Activated T-helper 17 cell treated with anti-CD3 and anti-CD28 coated beads, Interleukin-2, amount 50 U/mL, for 72 hours (primary cell): ENCODE measurements at regions not wholly inside any gene's neighbourhood (a gene's known extent, or its start where the extent isn't known, plus 50 kb on each side); places are given as distances from the start of the nearest gene placed in this dataset.

Experiments used
- ATAC-seq: fragments of 150-1000 bp; cut with Tn5 transposase; replicated peaks from 2 replicates; pipeline ENCODE4 v1.10.0; 2021; ENCODE audit warnings: mild to moderate bottlenecking, moderate library complexity
- H3K27ac Mint-ChIP-seq: one replicate; pipeline ENCODE4 v1.8.0; 2022; ENCODE audit warnings: mixed read lengths
- H3K27me3 Mint-ChIP-seq: one replicate; pipeline ENCODE4 v1.8.0; 2022; ENCODE audit warnings: mixed read lengths
- H3K36me3 Mint-ChIP-seq: one replicate; pipeline ENCODE4 v1.8.0; 2022; ENCODE audit warnings: low read depth, mild to moderate bottlenecking, mixed read lengths
- H3K4me1 Mint-ChIP-seq: one replicate; pipeline ENCODE4 v1.8.0; 2022; ENCODE audit warnings: mixed read lengths
- H3K4me3 Mint-ChIP-seq: one replicate; pipeline ENCODE4 v1.8.0; 2022; ENCODE audit warnings: mild to moderate bottlenecking, mixed read lengths
- H3K9me3 Mint-ChIP-seq: one replicate; pipeline ENCODE4 v1.8.0; 2022; ENCODE audit warnings: mixed read lengths

- Mint-ChIP-seq H3K9me3 (no peaks in the 10 kb centered on the region), H3K36me3 (no peaks in the 10 kb centered on the region), H3K4me1 (no peaks in the 10 kb centered on the region), H3K27ac (no peak overlapping the region), H3K4me3 (no peak overlapping the region), H3K27me3 (no peaks in the 10 kb centered on the region)
- ATAC-seq: no peak
Observed at GRCh38 chr9:7947577-7947976, 148.0 kb upstream of the DMAC1 start.

GRCh38 chr9:7946458-7946857, 146.9 kb upstream of the DMAC1 start:
- Mint-ChIP-seq H3K27ac (no peak overlapping the region), H3K27me3 (no peaks in the 10 kb centered on the region), H3K9me3 (no peaks in the 10 kb centered on the region), H3K4me3 (no peak overlapping the region), H3K36me3 (no peaks in the 10 kb centered on the region), H3K4me1 (no peaks in the 10 kb centered on the region)
- no peak for ATAC-seq

GRCh38 chr9:7944572-7944971, 145.0 kb upstream of the DMAC1 start:
- Mint-ChIP-seq H3K36me3 (no peaks in the 10 kb centered on the region), H3K27me3 (no peaks in the 10 kb centered on the region), H3K4me3 (no peak overlapping the region), H3K27ac (no peak overlapping the region), H3K9me3 (peaks cover 5% of the 10 kb centered on the region), H3K4me1 (no peaks in the 10 kb centered on the region)
- ATAC-seq: no peak

GRCh38 chr9:7937761-7938491, 138.3 kb upstream of the DMAC1 start:
- ATAC-seq: no peak

GRCh38 chr9:7936996-7937395, 137.4 kb upstream of the DMAC1 start:
- Mint-ChIP-seq H3K9me3 (peaks cover 5% of the 10 kb centered on the region), H3K27me3 (no peaks in the 10 kb centered on the region), H3K4me3 (no peak overlapping the region), H3K4me1 (peaks cover 6% of the 10 kb centered on the region), H3K27ac (no peak overlapping the region), H3K36me3 (no peaks in the 10 kb centered on the region)
- no peak for ATAC-seq

More at GRCh38 chr9:7937761-7938491, 138.3 kb upstream of the DMAC1 start:
- Mint-ChIP-seq H3K27ac (no peak overlapping the region), H3K4me3 (no peak overlapping the region), H3K27me3 (no peaks in the 10 kb centered on the region), H3K4me1 (peaks cover 6% of the 10 kb centered on the region), H3K9me3 (peaks cover 5% of the 10 kb centered on the region), H3K36me3 (no peaks in the 10 kb centered on the region)

GRCh38 chr9:7936163-7936562, 136.6 kb upstream of the DMAC1 start:
- H3K4me3 Mint-ChIP-seq: peak overlapping the region; percentile 76
- peak overlapping the region; percentile 88 for H3K27ac Mint-ChIP-seq
- peaks cover 5% of the 10 kb centered on the region for H3K9me3 Mint-ChIP-seq
- H3K36me3 Mint-ChIP-seq: no peaks in the 10 kb centered on the region
- H3K4me1 Mint-ChIP-seq: peaks cover 6% of the 10 kb centered on the region
- peak; percentile 16 for ATAC-seq
- H3K27me3 Mint-ChIP-seq: no peaks in the 10 kb centered on the region

GRCh38 chr9:7935681-7936080, 136.1 kb upstream of the DMAC1 start:
- H3K4me3 Mint-ChIP-seq: peak overlapping the region; percentile 76
- H3K36me3 Mint-ChIP-seq: no peaks in the 10 kb centered on the region
- ATAC-seq: peak; percentile 87
- peaks cover 5% of the 10 kb centered on the region for H3K9me3 Mint-ChIP-seq
- peak overlapping the region; percentile 88 for H3K27ac Mint-ChIP-seq
- no peaks in the 10 kb centered on the region for H3K27me3 Mint-ChIP-seq
- H3K4me1 Mint-ChIP-seq: peaks cover 6% of the 10 kb centered on the region

GRCh38 chr9:7932767-7933166, 133.2 kb upstream of the DMAC1 start:
- no peak overlapping the region for H3K4me3 Mint-ChIP-seq
- no peaks in the 10 kb centered on the region for H3K36me3 Mint-ChIP-seq
- ATAC-seq: no peak
- H3K27me3 Mint-ChIP-seq: no peaks in the 10 kb centered on the region
- no peaks in the 10 kb centered on the region for H3K9me3 Mint-ChIP-seq
- peaks cover 6% of the 10 kb centered on the region for H3K4me1 Mint-ChIP-seq
- no peak overlapping the region for H3K27ac Mint-ChIP-seq

GRCh38 chr9:7930613-7931012, 131.0 kb upstream of the DMAC1 start:
- no peak overlapping the region for H3K27ac Mint-ChIP-seq
- H3K4me1 Mint-ChIP-seq: no peaks in the 10 kb centered on the region
- H3K36me3 Mint-ChIP-seq: no peaks in the 10 kb centered on the region
- no peaks in the 10 kb centered on the region for H3K9me3 Mint-ChIP-seq
- H3K27me3 Mint-ChIP-seq: no peaks in the 10 kb centered on the region
- H3K4me3 Mint-ChIP-seq: no peak overlapping the region
- no peak for ATAC-seq

GRCh38 chr9:7921545-7922197, 122.1 kb upstream of the DMAC1 start:
- H3K36me3 Mint-ChIP-seq: no peaks in the 10 kb centered on the region
- no peak for ATAC-seq
- H3K4me3 Mint-ChIP-seq: no peak overlapping the region
- no peaks in the 10 kb centered on the region for H3K9me3 Mint-ChIP-seq
- H3K4me1 Mint-ChIP-seq: no peaks in the 10 kb centered on the region
- no peaks in the 10 kb centered on the region for H3K27me3 Mint-ChIP-seq
- no peak overlapping the region for H3K27ac Mint-ChIP-seq

GRCh38 chr9:7912037-7912535, 112.5 kb upstream of the DMAC1 start:
- Mint-ChIP-seq H3K9me3 (no peaks in the 10 kb centered on the region), H3K27ac (no peak overlapping the region), H3K4me3 (no peak overlapping the region)

GRCh38 chr9:7910426-7911020, 110.9 kb upstream of the DMAC1 start:
- ATAC-seq: no peak
- H3K9me3 Mint-ChIP-seq: no peaks in the 10 kb centered on the region

More at GRCh38 chr9:7912037-7912535, 112.5 kb upstream of the DMAC1 start:
- ATAC-seq: no peak
- Mint-ChIP-seq H3K27me3 (no peaks in the 10 kb centered on the region), H3K4me1 (peaks cover 6% of the 10 kb centered on the region), H3K36me3 (no peaks in the 10 kb centered on the region)

GRCh38 chr9:7909537-7909936, 110.0 kb upstream of the DMAC1 start:
- no peaks in the 10 kb centered on the region for H3K27me3 Mint-ChIP-seq
- ATAC-seq: no peak
- no peaks in the 10 kb centered on the region for H3K9me3 Mint-ChIP-seq

More at GRCh38 chr9:7910426-7911020, 110.9 kb upstream of the DMAC1 start:
- Mint-ChIP-seq H3K27ac (no peak overlapping the region), H3K27me3 (no peaks in the 10 kb centered on the region), H3K4me1 (peaks cover 6% of the 10 kb centered on the region), H3K4me3 (no peak overlapping the region), H3K36me3 (no peaks in the 10 kb centered on the region)

GRCh38 chr9:7907551-7908337, 108.2 kb upstream of the DMAC1 start:
- Mint-ChIP-seq H3K36me3 (no peaks in the 10 kb centered on the region), H3K4me1 (peaks cover 6% of the 10 kb centered on the region), H3K27me3 (no peaks in the 10 kb centered on the region), H3K9me3 (no peaks in the 10 kb centered on the region), H3K27ac (no peak overlapping the region), H3K4me3 (no peak overlapping the region)
- no peak for ATAC-seq

More at GRCh38 chr9:7909537-7909936, 110.0 kb upstream of the DMAC1 start:
- Mint-ChIP-seq H3K36me3 (no peaks in the 10 kb centered on the region), H3K27ac (no peak overlapping the region), H3K4me1 (peaks cover 6% of the 10 kb centered on the region), H3K4me3 (no peak overlapping the region)
